ENCODE measurements at regions not wholly inside any gene's neighbourhood (a gene's known extent, or its start where the extent isn't known, plus 50 kb on each side); places are given as distances from the start of the nearest gene placed in this dataset.

DNA sequence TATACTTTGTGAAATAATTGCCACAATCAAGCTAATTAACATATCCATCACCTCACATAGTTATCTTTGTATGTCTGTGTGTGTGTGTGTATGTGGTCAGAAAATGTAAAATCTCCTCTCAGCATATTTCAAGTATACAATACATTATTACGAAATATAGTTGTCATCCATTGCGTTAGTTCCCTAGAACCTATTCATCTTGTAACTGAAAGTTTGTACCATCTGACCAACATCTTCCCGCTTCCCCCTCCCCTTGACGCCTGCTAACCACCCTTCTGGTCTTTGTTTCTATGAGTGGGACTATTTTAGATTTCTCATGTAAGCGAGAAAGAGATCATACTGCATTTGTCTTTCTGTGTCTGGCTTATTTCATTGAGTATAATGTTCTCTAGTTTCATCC lies 455.3 kb downstream of the KCNT2 start:
- intact Hi-C loops (cut with micrococcal nuclease) (loop anchor here (5.0 kb wide), 1 partner anchor 509 kb away; no protein-coding TSS in a partner anchor), in situ Hi-C loops (cut with MboI) (loop anchor here (10.0 kb wide), 2 partner anchors 162 to 512 kb away; no protein-coding TSS in a partner anchor)
- TF ChIP-seq CEBPG (CRISPR knock-in tag; IDR thresholded peaks at IDR 0.05) (no peak), CEBPG (tag; conservative IDR thresholded peaks at IDR 0.05 in 1 of 2, IDR thresholded peaks at IDR 0.05 in 1 of 2) (peak; percentile 34 to 60; a peak in 3 of 4 replicates), CEBPB (tag; IDR thresholded peaks at IDR 0.05) (peak; percentile 87), MIER1 (IDR thresholded peaks at IDR 0.05; ENCODE audit: low read depth) (no peak)
- FAIRE-seq (no peak), DNase-seq (ENCODE audit: extremely low read depth in 1 of 4, low spot score in 3 of 4) (no peak), ATAC-seq (no peak)
- Histone ChIP-seq H3K27ac (ENCODE audit: extremely low read depth, low read depth, low read length) (no peak overlapping the region), H3K9me3 (replicated peaks; ENCODE audit: control insufficient read depth, insufficient read depth, low read depth, low read length) (no peaks in the 10 kb centered on the region; the same call in 1 of the 2 replicates), H3K4me2 (ENCODE audit: insufficient read depth, low read length) (no peak overlapping the region), H3K9me1 (ENCODE audit: control insufficient read depth, insufficient read depth, low read length) (no peaks in the 10 kb centered on the region), H4K20me1 (replicated peaks; ENCODE audit: control insufficient read depth, insufficient read depth, low read length) (no peaks in the 10 kb centered on the region), H3K4me1 (replicated peaks in 1 of 2; ENCODE audit: control insufficient read depth in 2 of 2, insufficient read depth in 2 of 2, low read length in 2 of 2) (no peaks in the 10 kb centered on the region), H2AFZ (ENCODE audit: low read depth, low read length) (0 out of 2 replicates have a peak overlapping the region, but pooled peaks have one; percentile 8), H3K79me2 (ENCODE audit: control insufficient read depth, insufficient read depth, low read length) (no peaks in the 10 kb centered on the region), H3K36me3 (ENCODE audit: control insufficient read depth, insufficient read depth, low read length) (no peaks in the 10 kb centered on the region; the same call in 2 of the 3 replicates), H3K27me3 (ENCODE audit: control insufficient read depth in 2 of 2, insufficient read depth in 2 of 2, low read length in 2 of 2) (no peaks in the 10 kb centered on the region), H3K4me3 (no peak overlapping the region), H3K9ac (ENCODE audit: insufficient read depth in 1 of 2, low read depth in 2 of 2, low read length in 2 of 2) (no peak overlapping the region)
- 22% methylated on average over 5 of the region's 5 CpGs for whole genome bisulfite sequencing (ENCODE audit: insufficient coverage, low coverage, missing lambda C conversion rate)
- no TSS peak for BruUV-seq (replicated peaks)
- ChIA-PET CTCF (ENCODE audit: low intra/inter-chr PET ratio) (no interaction called here), POLR2A (no interaction called here)

DNA sequence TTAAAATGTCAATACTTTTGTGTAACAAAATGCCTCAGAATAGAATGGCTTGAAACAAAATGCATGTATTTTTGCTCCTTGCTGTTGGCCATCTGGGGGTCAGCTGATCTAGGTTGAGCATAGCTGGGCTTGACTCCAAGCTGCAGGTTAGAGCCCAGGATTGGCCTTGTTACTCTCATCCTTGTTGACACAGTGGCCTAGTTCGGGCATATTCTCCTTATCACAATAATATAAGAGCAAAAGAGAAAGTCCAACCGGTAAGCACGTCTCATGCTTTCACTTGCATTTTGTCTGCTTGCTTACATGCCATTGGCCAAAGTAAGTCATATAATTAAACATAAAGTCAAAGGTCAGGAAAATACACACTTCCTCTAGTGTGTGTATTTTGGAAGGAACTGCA lies 456.2 kb downstream of the KCNT2 start:
- ATAC-seq (peak; percentile 80), DNase-seq (ENCODE audit: extremely low read depth in 1 of 4, low spot score in 3 of 4) (peak in 2 of 4 experiments; percentile 14 to 44), FAIRE-seq (peak; percentile 42)
- no peak overlapping the region for H3K9ac ChIP-seq (ENCODE audit: insufficient read depth in 1 of 2, low read depth in 2 of 2, low read length in 2 of 2)
- H3K4me3 ChIP-seq, result no peak overlapping the region
- no peak overlapping the region for H3K4me2 ChIP-seq (ENCODE audit: insufficient read depth, low read length)
- H3K4me1 ChIP-seq (replicated peaks in 1 of 2; ENCODE audit: control insufficient read depth in 2 of 2, insufficient read depth in 2 of 2, low read length in 2 of 2), result no peaks in the 10 kb centered on the region; a peak in 1 of 5 replicates
- H3K9me1 ChIP-seq (ENCODE audit: control insufficient read depth, insufficient read depth, low read length), result no peaks in the 10 kb centered on the region
- CTCF ChIA-PET (ENCODE audit: low intra/inter-chr PET ratio), result no interaction called here
- no peaks in the 10 kb centered on the region for H3K27me3 ChIP-seq (ENCODE audit: control insufficient read depth in 2 of 2, insufficient read depth in 2 of 2, low read length in 2 of 2)
- intact Hi-C loops (cut with micrococcal nuclease) (loop anchor here (5.0 kb wide), 1 partner anchor 510 kb away; no protein-coding TSS in a partner anchor), in situ Hi-C loops (cut with MboI) (loop anchor here (10.0 kb wide), 2 partner anchors 163 to 513 kb away; no protein-coding TSS in a partner anchor)
- H3K36me3 ChIP-seq (ENCODE audit: control insufficient read depth, insufficient read depth, low read length), result no peaks in the 10 kb centered on the region; the same call in 2 of the 3 replicates
- no peaks in the 10 kb centered on the region for H3K79me2 ChIP-seq (ENCODE audit: control insufficient read depth, insufficient read depth, low read length)
- no peaks in the 10 kb centered on the region; the same call in 1 of the 2 replicates for H3K9me3 ChIP-seq (replicated peaks; ENCODE audit: control insufficient read depth, insufficient read depth, low read depth, low read length)
- no peak overlapping the region for H3K27ac ChIP-seq (ENCODE audit: extremely low read depth, low read depth, low read length)
- peak overlapping the region; percentile 36 for H2AFZ ChIP-seq (ENCODE audit: low read depth, low read length)
- H4K20me1 ChIP-seq (replicated peaks; ENCODE audit: control insufficient read depth, insufficient read depth, low read length), result no peaks in the 10 kb centered on the region
- POLR2A ChIA-PET, result no interaction called here
- BruUV-seq (replicated peaks), result no TSS peak
- 4% methylated on average over 3 of the region's 3 CpGs for WGBS (ENCODE audit: insufficient coverage, low coverage, missing lambda C conversion rate)
- TF ChIP-seq, protein P1, sequence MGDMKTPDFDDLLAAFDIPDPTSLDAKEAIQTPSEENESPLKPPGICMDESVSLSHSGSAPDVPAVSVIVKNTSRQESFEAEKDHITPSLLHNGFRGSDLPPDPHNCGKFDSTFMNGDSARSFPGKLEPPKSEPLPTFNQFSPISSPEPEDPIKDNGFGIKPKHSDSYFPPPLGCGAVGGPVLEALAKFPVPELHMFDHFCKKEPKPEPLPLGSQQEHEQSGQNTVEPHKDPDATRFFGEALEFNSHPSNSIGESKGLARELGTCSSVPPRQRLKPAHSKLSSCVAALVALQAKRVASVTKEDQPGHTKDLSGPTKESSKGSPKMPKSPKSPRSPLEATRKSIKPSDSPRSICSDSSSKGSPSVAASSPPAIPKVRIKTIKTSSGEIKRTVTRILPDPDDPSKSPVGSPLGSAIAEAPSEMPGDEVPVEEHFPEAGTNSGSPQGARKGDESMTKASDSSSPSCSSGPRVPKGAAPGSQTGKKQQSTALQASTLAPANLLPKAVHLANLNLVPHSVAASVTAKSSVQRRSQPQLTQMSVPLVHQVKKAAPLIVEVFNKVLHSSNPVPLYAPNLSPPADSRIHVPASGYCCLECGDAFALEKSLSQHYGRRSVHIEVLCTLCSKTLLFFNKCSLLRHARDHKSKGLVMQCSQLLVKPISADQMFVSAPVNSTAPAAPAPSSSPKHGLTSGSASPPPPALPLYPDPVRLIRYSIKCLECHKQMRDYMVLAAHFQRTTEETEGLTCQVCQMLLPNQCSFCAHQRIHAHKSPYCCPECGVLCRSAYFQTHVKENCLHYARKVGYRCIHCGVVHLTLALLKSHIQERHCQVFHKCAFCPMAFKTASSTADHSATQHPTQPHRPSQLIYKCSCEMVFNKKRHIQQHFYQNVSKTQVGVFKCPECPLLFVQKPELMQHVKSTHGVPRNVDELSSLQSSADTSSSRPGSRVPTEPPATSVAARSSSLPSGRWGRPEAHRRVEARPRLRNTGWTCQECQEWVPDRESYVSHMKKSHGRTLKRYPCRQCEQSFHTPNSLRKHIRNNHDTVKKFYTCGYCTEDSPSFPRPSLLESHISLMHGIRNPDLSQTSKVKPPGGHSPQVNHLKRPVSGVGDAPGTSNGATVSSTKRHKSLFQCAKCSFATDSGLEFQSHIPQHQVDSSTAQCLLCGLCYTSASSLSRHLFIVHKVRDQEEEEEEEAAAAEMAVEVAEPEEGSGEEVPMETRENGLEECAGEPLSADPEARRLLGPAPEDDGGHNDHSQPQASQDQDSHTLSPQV (IDR thresholded peaks at IDR 0.05), result no peak
- peak; percentile 47 for TF ChIP-seq NR2C1 (IDR thresholded peaks at IDR 0.05)
- TF ChIP-seq NR2C1 (tag; IDR thresholded peaks at IDR 0.05), result peak; percentile 70
- no peak for TF ChIP-seq TAF1 (IDR thresholded peaks at IDR 0.05; ENCODE audit: control insufficient read depth, extremely low read depth, insufficient read depth, low read length, severe bottlenecking)
- TF ChIP-seq FOXA3 (CRISPR knock-in tag; conservative IDR thresholded peaks at IDR 0.05 in 1 of 2, IDR thresholded peaks at IDR 0.05 in 1 of 2), result peak; percentile 37 to 97
- TF ChIP-seq DMBX1 (CRISPR knock-in tag; IDR thresholded peaks at IDR 0.05; ENCODE audit: borderline replicate concordance), result 0 out of 2 replicates have a peak, but pooled peaks have one; percentile 13
- peak in 1 of 2 experiments; percentile 44; a peak in 1 of 4 replicates for TF ChIP-seq FOXK2 (conservative IDR thresholded peaks at IDR 0.05 in 1 of 2, IDR thresholded peaks at IDR 0.05 in 1 of 2; ENCODE audit: low read depth in 2 of 2)
- no peak for TF ChIP-seq ZKSCAN3 (CRISPR knock-in tag; IDR thresholded peaks at IDR 0.05)

Measured in K562 (cell line).